ENCODE measurements at regions not wholly inside any gene's neighbourhood (a gene's known extent, or its start where the extent isn't known, plus 50 kb on each side); places are given as distances from the start of the nearest gene placed in this dataset.

GRCh38 chr2:173829727-173830126, 135.4 kb downstream of the SP3 start:
- no peak for TF ChIP-seq CTCF (IDR thresholded peaks at IDR 0.05; ENCODE audit: insufficient read depth, low read depth, low read length, missing control alignments)
- H3K4me3 ChIP-seq (ENCODE audit: low read length): no peak overlapping the region
- no peak for DNase-seq (ENCODE audit: low read depth)

GRCh38 chr2:173830170-173830569, 135.0 kb downstream of the SP3 start:
- DNase-seq (ENCODE audit: low read depth): no peak
- H3K4me3 ChIP-seq (ENCODE audit: low read length): no peak overlapping the region
- TF ChIP-seq CTCF (IDR thresholded peaks at IDR 0.05; ENCODE audit: insufficient read depth, low read depth, low read length, missing control alignments): no peak

- no peak for DNase-seq (ENCODE audit: low read depth)
- no peak overlapping the region for H3K4me3 ChIP-seq (ENCODE audit: low read length)
- no peak for TF ChIP-seq CTCF (IDR thresholded peaks at IDR 0.05; ENCODE audit: insufficient read depth, low read depth, low read length, missing control alignments)
These were observed 133.6 kb downstream of the SP3 start for GRCh38 chr2:173831312-173832229.

- no peak for DNase-seq (ENCODE audit: low read depth)
- H3K4me3 ChIP-seq (ENCODE audit: low read length): no peak overlapping the region
- no peak for TF ChIP-seq CTCF (IDR thresholded peaks at IDR 0.05; ENCODE audit: insufficient read depth, low read depth, low read length, missing control alignments)
These were observed 131.0 kb downstream of the SP3 start for GRCh38 chr2:173834141-173834540.

- DNase-seq (ENCODE audit: low read depth): no peak
- no peak overlapping the region for H3K4me3 ChIP-seq (ENCODE audit: low read length)
- TF ChIP-seq CTCF (IDR thresholded peaks at IDR 0.05; ENCODE audit: insufficient read depth, low read depth, low read length, missing control alignments): no peak
These were observed 129.4 kb downstream of the SP3 start for GRCh38 chr2:173835726-173836125.

GRCh38 chr2:173841110-173841509, 124.1 kb downstream of the SP3 start:
- no peak for TF ChIP-seq CTCF (IDR thresholded peaks at IDR 0.05; ENCODE audit: insufficient read depth, low read depth, low read length, missing control alignments)
- DNase-seq (ENCODE audit: low read depth): no peak
- H3K4me3 ChIP-seq (ENCODE audit: low read length): no peak overlapping the region

GRCh38 chr2:173843526-173843925, 121.6 kb downstream of the SP3 start:
- no peak overlapping the region for H3K4me3 ChIP-seq (ENCODE audit: low read length)

More at GRCh38 chr2:173843526-173843925, 121.6 kb downstream of the SP3 start:
- DNase-seq (ENCODE audit: low read depth): no peak
- no peak for TF ChIP-seq CTCF (IDR thresholded peaks at IDR 0.05; ENCODE audit: insufficient read depth, low read depth, low read length, missing control alignments)

All from epithelial cell of esophagus (primary cell).